ENCODE measurements at regions not wholly inside any gene's neighbourhood (a gene's known extent, or its start where the extent isn't known, plus 50 kb on each side); places are given as distances from the start of the nearest gene placed in this dataset.

DNA sequence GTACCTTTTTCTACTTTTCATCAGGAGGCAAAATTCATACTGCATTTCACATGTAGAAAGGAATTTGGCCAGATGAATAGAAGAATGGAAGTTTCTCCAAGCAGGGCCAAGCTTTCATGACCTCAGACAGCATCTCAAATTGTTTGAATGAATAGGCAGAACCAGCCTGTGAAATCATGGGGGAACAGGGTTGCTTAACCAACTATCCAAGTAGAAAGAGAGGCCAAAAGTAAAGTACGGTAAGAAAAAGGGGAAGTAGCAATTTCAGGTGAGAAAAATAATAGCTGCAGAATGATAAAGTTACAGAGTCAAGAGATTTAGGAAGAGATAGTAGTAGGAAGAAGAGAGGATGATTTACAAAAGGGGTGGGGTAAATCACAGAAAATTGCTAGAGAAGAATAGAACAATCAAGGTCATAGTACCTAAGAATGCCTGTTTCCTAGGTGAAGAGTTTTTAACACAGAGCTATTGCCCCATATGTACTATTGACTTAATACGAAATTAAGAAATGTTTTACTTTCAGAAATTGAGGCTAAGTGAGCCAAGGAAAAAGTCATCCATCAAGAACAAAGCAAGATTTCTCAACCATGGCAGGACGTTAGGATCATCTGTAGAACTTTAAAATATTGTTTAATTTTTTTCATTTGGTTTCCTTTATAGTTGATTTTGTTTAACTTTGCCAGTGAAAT lies 177.1 kb upstream of the TET2 start:
- DNase-seq, result no peak

- DNase-seq, result no peak
Measured at GRCh38 chr4:104971462-104971861, 175.2 kb upstream of the TET2 start.

GRCh38 chr4:104973708-104974107 lies 173.0 kb upstream of the TET2 start:
- no peak for DNase-seq

- no peak for DNase-seq
Measured at GRCh38 chr4:104975617-104976016, 171.1 kb upstream of the TET2 start.

DNA sequence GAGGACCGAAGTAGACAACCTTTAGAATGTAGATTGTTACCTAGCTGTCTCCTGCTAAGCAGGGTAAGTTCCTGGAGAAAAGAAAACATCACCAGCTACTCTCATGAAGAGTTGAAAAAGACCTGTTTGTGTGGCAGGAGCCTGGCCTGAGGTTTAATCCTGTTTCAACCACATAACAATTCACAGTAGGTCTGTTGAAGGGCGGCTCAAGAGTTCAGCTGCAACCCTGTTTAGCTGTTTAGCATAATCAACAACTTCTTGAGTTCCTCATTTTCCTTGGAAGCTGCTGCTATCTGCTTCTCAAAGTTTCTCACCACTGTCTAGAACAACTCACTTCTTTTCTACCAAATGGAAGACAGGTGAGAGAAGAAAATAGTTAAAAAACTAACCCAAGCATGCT lies 170.4 kb upstream of the TET2 start:
- no peak for DNase-seq

DNA sequence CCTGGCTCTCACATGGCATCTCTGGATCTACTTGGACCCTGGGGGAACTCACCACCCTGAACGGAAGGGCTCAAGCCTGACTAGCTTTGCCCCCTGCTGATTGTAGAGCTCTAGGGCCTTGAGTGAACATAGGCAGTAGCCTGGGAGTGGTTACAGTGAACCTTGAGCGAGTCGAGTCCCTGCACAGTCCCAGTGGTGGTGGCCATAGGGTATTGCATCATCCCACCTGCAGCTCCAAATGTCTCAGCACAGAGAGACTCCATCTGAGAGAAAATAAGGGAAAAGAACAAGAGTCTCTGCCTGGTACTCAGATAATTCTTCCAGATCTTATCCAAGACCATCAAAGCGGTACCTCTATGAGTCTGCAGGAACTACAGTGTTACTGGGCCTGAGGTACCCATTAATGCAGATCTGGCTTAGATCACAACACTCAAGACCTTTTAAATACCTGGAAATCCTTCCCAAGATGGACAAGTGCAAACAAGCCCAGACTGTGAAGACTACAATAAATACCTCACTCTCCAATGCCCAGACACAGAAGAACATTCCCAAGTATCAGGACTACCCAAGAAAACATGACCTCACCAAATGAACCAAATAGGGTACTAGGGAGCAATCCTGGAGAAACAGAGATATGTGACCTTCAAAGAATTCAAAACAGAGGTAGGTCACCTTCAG lies 167.5 kb upstream of the TET2 start:
- DNase-seq, result no peak

DNA sequence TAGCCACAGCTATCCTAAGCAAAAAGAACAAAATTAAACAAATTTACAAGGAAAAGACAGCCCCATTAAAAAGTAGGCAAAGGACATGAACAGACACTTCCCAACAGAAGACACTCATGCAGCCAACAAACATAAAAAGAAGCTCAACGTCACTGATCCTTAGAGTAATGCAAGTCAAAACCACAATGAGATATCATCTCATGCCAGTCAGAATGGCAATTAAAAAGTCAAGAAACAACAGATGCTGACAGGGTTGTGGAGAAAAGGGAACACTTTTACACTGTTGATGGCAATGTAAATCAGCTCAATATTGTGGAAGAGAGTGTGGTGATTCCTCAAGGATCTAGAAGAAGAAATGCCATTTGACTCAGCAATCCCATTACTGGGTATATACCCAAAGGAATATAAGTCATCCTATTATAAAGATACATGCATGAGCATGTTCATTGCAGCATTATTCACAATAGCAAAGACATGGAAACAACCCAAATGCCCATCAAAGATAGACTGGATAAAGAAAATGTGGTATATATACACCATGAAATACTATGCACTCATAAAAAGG lies 163.0 kb upstream of the TET2 start:
- DNase-seq, result no peak

DNA sequence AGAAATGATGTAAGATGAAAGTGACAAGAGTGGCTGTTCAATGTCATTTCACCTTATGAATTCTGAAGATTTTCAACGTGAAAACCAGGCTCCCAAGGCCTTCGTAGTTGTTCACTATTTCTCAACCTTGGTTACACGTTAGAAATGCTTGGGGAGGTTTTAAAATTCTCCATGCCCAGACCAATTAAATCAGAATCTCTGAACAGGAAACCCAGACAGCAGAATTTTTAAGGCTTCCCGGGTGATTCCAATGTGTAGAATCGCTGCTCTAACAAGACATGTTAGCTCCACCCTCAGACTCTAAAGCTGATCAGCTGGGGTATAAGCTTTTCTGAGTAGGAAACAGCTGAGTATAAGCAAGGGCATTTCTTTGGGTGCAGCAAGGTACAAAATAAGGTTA lies 160.4 kb upstream of the TET2 start:
- DNase-seq, result no peak

DNA sequence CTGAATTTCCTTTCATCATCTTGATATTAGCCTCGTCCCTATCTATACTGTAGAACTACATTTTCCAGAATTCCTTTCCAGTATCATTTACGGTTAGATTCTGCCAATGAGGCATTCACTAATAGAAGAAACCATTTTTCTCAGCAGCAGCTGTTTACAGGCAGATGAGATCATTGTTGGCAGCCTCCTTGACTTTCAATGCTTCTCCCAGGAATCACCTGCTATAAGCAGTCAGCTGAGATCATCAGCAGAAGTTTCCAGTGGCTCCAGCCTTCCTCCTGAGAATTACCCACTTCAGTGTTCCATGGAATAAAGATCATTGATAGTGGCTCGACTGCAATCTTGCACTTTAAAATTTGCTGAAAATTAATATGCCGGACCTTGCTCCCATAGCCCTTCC lies 157.3 kb upstream of the TET2 start:
- DNase-seq, result no peak

- no peak for DNase-seq
Measured at GRCh38 chr4:105002278-105002677, 144.4 kb upstream of the TET2 start.

DNA sequence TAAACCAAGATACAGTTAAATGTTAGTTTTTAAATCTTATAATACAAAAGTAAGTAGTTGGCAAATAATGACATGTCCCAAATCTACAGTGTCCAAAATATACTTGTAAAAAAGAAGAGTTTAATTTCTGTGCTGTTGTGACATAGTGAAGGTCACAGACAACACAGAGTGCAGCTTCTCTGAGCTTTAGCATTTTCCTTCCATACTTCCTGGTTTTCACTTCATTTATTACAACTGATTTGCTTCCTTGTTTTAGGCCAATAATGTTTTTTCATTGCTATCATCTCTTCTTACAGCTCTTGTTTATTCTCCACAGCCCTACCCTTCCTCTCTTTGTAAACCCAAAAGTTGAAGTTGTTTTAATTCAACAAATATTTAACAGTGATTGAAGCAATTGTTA lies 132.4 kb upstream of the TET2 start:
- no peak for DNase-seq

DNA sequence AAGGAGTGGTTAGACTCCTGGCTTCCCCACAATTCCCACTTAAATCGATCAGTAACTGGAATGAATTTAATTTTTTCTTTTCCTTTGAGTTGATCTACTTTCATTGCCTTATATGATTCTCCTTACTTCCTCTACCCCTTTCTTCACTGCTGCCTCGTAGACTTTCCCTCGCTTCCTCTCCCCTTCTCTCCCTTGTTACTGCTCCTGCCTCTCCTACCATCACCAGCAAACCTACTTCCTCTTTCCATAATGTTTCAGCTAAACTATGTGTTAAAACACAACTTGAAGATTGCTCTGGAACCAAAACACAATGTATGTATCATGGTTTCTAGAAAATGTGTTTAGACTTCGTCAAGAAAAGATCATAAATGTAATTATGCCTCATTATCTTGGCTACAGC lies 132.0 kb upstream of the TET2 start:
- DNase-seq, result no peak

GRCh38 chr4:105015750-105016149 lies 130.9 kb upstream of the TET2 start:
- no peak for DNase-seq

GRCh38 chr4:105022811-105023667 lies 123.6 kb upstream of the TET2 start:
- DNase-seq, result no peak

DNA sequence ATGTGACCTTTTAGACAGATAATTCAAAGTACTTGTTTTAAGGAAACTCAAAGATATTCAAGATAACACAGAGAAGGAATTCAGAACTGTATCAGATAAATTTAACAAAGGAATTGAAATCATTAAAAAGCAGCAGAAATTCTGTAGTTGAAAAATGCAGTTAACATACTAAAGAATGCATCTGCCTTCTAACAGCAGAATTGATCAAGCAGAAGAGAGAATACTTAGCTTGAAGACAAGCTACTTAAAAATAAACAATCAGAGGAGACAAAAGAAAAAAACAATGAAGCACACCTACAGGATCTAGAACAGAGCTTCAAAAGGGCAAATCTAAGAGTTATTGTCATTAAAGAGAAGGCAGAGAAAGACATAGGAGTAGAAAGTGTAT lies 123.0 kb upstream of the TET2 start:
- DNase-seq, result no peak

- DNase-seq, result no peak
Measured at GRCh38 chr4:105025263-105026017, 121.2 kb upstream of the TET2 start.

DNA sequence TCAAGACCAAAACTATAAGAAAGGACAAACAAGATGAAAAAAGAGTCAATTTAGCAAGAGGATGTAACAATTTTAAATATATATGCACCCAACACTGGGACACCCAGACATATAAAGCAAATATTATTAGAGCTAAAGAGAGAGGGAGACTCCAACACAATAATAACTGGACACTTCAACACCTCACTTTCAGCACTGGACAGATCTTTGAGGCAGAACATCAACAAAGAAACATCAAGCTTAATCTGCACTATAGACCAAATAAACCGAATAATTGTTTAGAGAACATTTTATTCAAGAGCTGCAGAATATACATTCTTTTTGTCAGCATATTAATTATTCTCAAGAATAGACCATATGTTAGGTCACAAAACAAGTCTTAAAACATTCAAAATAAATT lies 109.7 kb upstream of the TET2 start:
- no peak for DNase-seq

DNA sequence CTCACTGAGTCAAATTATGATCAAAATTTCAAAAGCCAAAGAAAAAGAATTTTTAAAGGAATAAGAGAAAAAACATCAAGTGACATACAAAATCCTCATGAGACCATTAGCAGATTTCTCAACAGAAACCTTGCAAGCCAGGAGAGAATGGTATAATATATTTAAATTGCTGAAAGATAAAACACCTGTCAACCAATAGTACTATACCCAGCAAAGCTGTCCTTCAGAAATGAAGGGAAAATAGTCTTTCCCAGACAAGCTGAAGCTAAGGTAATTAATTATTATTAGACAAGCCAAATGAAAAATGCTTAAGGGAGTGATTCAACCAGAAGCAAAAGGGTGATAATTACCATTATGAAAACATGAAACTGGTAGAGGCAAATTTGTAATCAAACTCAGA lies 104.2 kb upstream of the TET2 start:
- no peak for DNase-seq

- peak; percentile 51 for DNase-seq
Measured at GRCh38 chr4:105050896-105051295, 95.8 kb upstream of the TET2 start.

GRCh38 chr4:105057370-105058105 lies 89.1 kb upstream of the TET2 start:
- no peak for DNase-seq

- peak; percentile 40 for DNase-seq
Measured at GRCh38 chr4:105058177-105058812, 88.4 kb upstream of the TET2 start.

DNA sequence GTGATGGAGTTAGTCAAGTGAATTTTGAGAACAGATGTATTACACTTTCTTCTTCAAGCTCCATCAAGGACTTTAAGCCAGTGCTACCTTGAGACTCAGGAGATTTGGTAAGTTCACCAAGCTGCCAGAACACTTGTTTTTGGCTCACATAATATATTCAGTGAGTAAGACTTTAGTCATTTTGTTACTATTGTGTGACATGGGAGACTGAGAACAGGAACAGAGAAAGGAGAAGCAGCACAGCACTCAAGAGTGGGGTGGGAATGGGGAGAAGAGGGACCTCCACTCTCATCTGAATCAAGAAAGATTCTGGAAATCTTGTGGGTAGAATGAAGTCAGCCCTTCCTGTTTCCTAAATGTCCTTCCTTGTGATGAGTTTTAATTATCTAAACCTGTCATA lies 87.3 kb upstream of the TET2 start:
- DNase-seq, result no peak

Measured in fibroblast of skin of right quadriceps (primary cell).